Cardiac fibroblast (primary cell): ENCODE measurements at regions not wholly inside any gene's neighbourhood (a gene's known extent, or its start where the extent isn't known, plus 50 kb on each side); places are given as distances from the start of the nearest gene placed in this dataset.

Experiments used
- DNase-seq, 2 donors: peaks; one replicate each; pipeline versions ENCODE4 v3.0.0 to v3.0.0-alpha.2; 2010; ENCODE audit warnings: low read depth in 2 of 2
- H3K4me3 ChIP-seq, 2 donors: replicated peaks in 1 of 2; 1 replicate in 1 of 2; 2 replicates in 1 of 2; pipeline ENCODE4 v1.5.1; 2011; ENCODE audit warnings: low read depth in 2 of 2, low read length in 2 of 2, mild to moderate bottlenecking in 2 of 2, moderate library complexity in 1 of 2
- TF ChIP-seq, protein P1 (sequence below): IDR thresholded peaks from one replicate; pipeline ENCODE4 v1.5.1; 2011; ENCODE audit warnings: low read depth, mild to moderate bottlenecking, low read length, inconsistent platforms

DNA sequence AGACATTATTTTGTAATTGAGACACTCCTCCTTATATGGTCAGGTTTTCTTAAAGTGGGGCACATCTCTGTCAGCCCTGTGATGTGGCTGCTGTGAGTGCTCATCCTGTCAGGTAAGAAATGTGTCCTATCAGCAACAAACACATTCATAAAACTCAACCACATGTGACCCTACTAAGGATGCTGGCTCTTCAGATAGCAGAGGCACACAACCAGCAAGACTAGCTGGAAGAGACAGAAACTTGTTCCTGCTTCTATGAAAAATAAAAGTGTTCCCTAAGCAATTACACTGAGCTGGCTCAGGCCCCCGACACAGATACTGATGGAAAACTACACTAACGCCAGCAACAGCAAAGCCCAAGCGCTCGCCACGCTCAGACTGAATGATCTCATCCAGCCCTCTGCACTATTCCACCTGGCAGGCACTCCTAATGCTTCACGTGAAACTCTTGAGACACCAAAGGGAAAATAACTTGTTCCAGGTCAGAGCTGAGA is 49.8 kb upstream of the CYP2D6 start:
- TF ChIP-seq, protein P1, sequence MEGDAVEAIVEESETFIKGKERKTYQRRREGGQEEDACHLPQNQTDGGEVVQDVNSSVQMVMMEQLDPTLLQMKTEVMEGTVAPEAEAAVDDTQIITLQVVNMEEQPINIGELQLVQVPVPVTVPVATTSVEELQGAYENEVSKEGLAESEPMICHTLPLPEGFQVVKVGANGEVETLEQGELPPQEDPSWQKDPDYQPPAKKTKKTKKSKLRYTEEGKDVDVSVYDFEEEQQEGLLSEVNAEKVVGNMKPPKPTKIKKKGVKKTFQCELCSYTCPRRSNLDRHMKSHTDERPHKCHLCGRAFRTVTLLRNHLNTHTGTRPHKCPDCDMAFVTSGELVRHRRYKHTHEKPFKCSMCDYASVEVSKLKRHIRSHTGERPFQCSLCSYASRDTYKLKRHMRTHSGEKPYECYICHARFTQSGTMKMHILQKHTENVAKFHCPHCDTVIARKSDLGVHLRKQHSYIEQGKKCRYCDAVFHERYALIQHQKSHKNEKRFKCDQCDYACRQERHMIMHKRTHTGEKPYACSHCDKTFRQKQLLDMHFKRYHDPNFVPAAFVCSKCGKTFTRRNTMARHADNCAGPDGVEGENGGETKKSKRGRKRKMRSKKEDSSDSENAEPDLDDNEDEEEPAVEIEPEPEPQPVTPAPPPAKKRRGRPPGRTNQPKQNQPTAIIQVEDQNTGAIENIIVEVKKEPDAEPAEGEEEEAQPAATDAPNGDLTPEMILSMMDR: no peak
- H3K4me3 ChIP-seq: no peak overlapping the region
- DNase-seq: no peak
